Neuronal stem cell (in vitro differentiated cells): ENCODE measurements at regions not wholly inside any gene's neighbourhood (a gene's known extent, or its start where the extent isn't known, plus 50 kb on each side); places are given as distances from the start of the nearest gene placed in this dataset.

Experiments
- DNase-seq: peaks from one replicate; pipeline ENCODE4 v3.0.0-alpha.2; 2013; ENCODE audit warnings: low spot score
- H2AFZ ChIP-seq: one replicate; pipeline ENCODE4 v1.6.1; 2013; ENCODE audit warnings: mild to moderate bottlenecking, low read length, inconsistent platforms
- H2AK5ac ChIP-seq: 2 replicates; pipeline ENCODE4 v1.6.1; 2013; ENCODE audit warnings: low read depth, mild to moderate bottlenecking, inconsistent platforms, low read length, moderate library complexity, mixed read lengths
- H2BK120ac ChIP-seq: 2 replicates; pipeline ENCODE4 v1.6.1; 2013; ENCODE audit warnings: low read depth, mild to moderate bottlenecking, inconsistent platforms, low read length, moderate library complexity, mixed read lengths
- H2BK12ac ChIP-seq: one replicate; pipeline ENCODE4 v1.6.1; 2013; ENCODE audit warnings: low read length, inconsistent platforms
- H2BK15ac ChIP-seq: 2 replicates; pipeline ENCODE4 v1.6.1; 2013; ENCODE audit warnings: mild to moderate bottlenecking, low read length, inconsistent platforms, mixed read lengths
- H2BK5ac ChIP-seq: one replicate; pipeline ENCODE4 v1.6.1; 2013; ENCODE audit warnings: inconsistent platforms, mild to moderate bottlenecking, low read length, moderate library complexity
- H3K14ac ChIP-seq: one replicate; pipeline ENCODE4 v1.6.1; 2013; ENCODE audit warnings: low read length, inconsistent platforms
- H3K18ac ChIP-seq: 2 replicates; pipeline ENCODE4 v1.6.1; 2013; ENCODE audit warnings: low read length, inconsistent platforms
- H3K23ac ChIP-seq: 2 replicates; pipeline ENCODE4 v1.6.1; 2013; ENCODE audit warnings: low read depth, mild to moderate bottlenecking, mixed read lengths, low read length, inconsistent platforms; ENCODE audit not compliant: poor library complexity
- H3K27ac ChIP-seq: replicated peaks from 3 replicates; pipeline ENCODE4 v1.5.1; 2013; ENCODE audit warnings: low read length, inconsistent platforms
- H3K27me3 ChIP-seq, 3 experiments: 2 replicates each; pipeline ENCODE4 v1.6.1; 2013; ENCODE audit warnings: low read length in 3 of 3, mild to moderate bottlenecking in 2 of 3, inconsistent platforms in 1 of 3, low read depth in 1 of 3, mixed read lengths in 1 of 3, moderate library complexity in 1 of 3; ENCODE audit not compliant: control insufficient read depth in 3 of 3, insufficient read depth in 3 of 3
- H3K36me3 ChIP-seq, 2 donors: replicated peaks in 1 of 2; 2 replicates each; pipeline ENCODE4 v1.6.1; 2013; ENCODE audit warnings: low read length in 2 of 2; ENCODE audit not compliant: control insufficient read depth in 2 of 2, insufficient read depth in 2 of 2
- H3K4ac ChIP-seq: 2 replicates; pipeline ENCODE4 v1.6.1; 2013; ENCODE audit warnings: inconsistent platforms, mild to moderate bottlenecking, low read length, moderate library complexity
- H3K4me1 ChIP-seq, 2 donors: 1 replicate in 1 of 2; 2 replicates in 1 of 2; pipeline ENCODE4 v1.6.1; 2013; ENCODE audit warnings: low read length in 2 of 2, low read depth in 1 of 2; ENCODE audit not compliant: control insufficient read depth in 2 of 2, insufficient read depth in 1 of 2
- H3K4me2 ChIP-seq: one replicate; pipeline ENCODE4 v1.6.1; 2013; ENCODE audit warnings: mild to moderate bottlenecking, low read length, inconsistent platforms; ENCODE audit not compliant: insufficient read depth, poor library complexity, severe bottlenecking
- H3K4me3 ChIP-seq, 2 donors: 2 replicates each; pipeline ENCODE4 v1.5.1; 2013; ENCODE audit warnings: low read length in 2 of 2, mild to moderate bottlenecking in 2 of 2, inconsistent platforms in 1 of 2, moderate library complexity in 1 of 2
- H3K79me1 ChIP-seq: one replicate; pipeline ENCODE4 v1.6.1; 2013; ENCODE audit warnings: low read depth, mild to moderate bottlenecking, inconsistent platforms, low read length, moderate library complexity
- H3K9ac ChIP-seq: one replicate; pipeline ENCODE4 v1.6.1; 2013; ENCODE audit warnings: mild to moderate bottlenecking, low read depth, low read length, inconsistent platforms; ENCODE audit not compliant: poor library complexity
- H3K9me3 ChIP-seq, 2 donors: replicated peaks in 1 of 2; 2 replicates each; pipeline versions ENCODE3 to v1.6.1; 2013; ENCODE audit warnings: low read length in 2 of 2, mild to moderate bottlenecking in 2 of 2, inconsistent platforms in 1 of 2, low read depth in 1 of 2, mixed read lengths in 1 of 2, moderate library complexity in 1 of 2; ENCODE audit not compliant: control insufficient read depth in 2 of 2, insufficient read depth in 1 of 2
- H4K8ac ChIP-seq: one replicate; pipeline ENCODE4 v1.6.1; 2013; ENCODE audit warnings: low read depth, mild to moderate bottlenecking, inconsistent platforms, low read length, moderate library complexity
- H4K91ac ChIP-seq: one replicate; pipeline ENCODE4 v1.6.1; 2013; ENCODE audit warnings: low read length, low read depth, mild to moderate bottlenecking, inconsistent platforms; ENCODE audit not compliant: poor library complexity
- WGBS, 2 donors: extraction: QIAGEN DNeasy Blood & Tissue Kit; methylation state at CpG; one replicate each; pipeline ENCODE4 v1.1.7; 2013; ENCODE audit warnings: missing lambda C conversion rate in 2 of 2, mixed read lengths in 1 of 2; ENCODE audit not compliant: insufficient read length in 2 of 2, insufficient replicate concordance in 1 of 2; ENCODE audit errors: extremely low coverage in 2 of 2; 5-methylcytosine and 5-hydroxymethylcytosine counted together

- Histone ChIP-seq H4K8ac (no peak overlapping the region), H3K27ac (no peak overlapping the region), H3K23ac (no peak overlapping the region), H3K14ac (no peak overlapping the region), H3K27me3 (no peaks in the 10 kb centered on the region), H2AK5ac (no peak overlapping the region), H3K9ac (no peak overlapping the region), H3K36me3 (no peaks in the 10 kb centered on the region), H3K4ac (no peak overlapping the region), H3K18ac (no peak overlapping the region), H3K79me1 (no peaks in the 10 kb centered on the region), H3K4me2 (no peak overlapping the region), H3K4me3 (no peak overlapping the region), H4K91ac (no peak overlapping the region), H3K4me1 (no peaks in the 10 kb centered on the region), H2BK5ac (no peak overlapping the region), H2BK12ac (no peak overlapping the region), H2BK15ac (no peak overlapping the region), H2AFZ (no peak overlapping the region), H3K9me3 (peaks cover 0 to 4% of the 10 kb centered on the region in 2 donors), H2BK120ac (no peak overlapping the region)
- DNase-seq: no peak
- no CpG with 5 or more reads among the region's 5 CpGs for WGBS, 2 donors
These were observed 441.5 kb upstream of the PTGER4 start for GRCh38 chr5:40238066-40238745.

- Histone ChIP-seq H2BK15ac (no peak overlapping the region), H3K79me1 (no peaks in the 10 kb centered on the region), H3K14ac (no peak overlapping the region), H2BK5ac (no peak overlapping the region), H2BK12ac (no peak overlapping the region), H4K91ac (no peak overlapping the region), H4K8ac (no peak overlapping the region), H3K4me3 (no peak overlapping the region), H3K27ac (no peak overlapping the region), H2AFZ (no peak overlapping the region), H3K18ac (no peak overlapping the region), H3K9me3 (peaks cover 0 to 4% of the 10 kb centered on the region in 2 donors), H3K4ac (no peak overlapping the region), H3K27me3 (no peaks in the 10 kb centered on the region), H3K4me2 (no peak overlapping the region), H3K9ac (no peak overlapping the region), H3K36me3 (no peaks in the 10 kb centered on the region), H3K23ac (no peak overlapping the region), H2AK5ac (no peak overlapping the region), H2BK120ac (no peak overlapping the region), H3K4me1 (no peaks in the 10 kb centered on the region)
- WGBS, 2 donors: no CpG with 5 or more reads among the region's 6 CpGs
- DNase-seq: no peak
These were observed 444.0 kb upstream of the PTGER4 start for GRCh38 chr5:40235471-40236400.

GRCh38 chr5:40233268-40233667 is 446.4 kb upstream of the PTGER4 start:
- Histone ChIP-seq H2BK12ac (no peak overlapping the region), H3K36me3 (no peaks in the 10 kb centered on the region), H3K9ac (no peak overlapping the region), H3K4ac (no peak overlapping the region), H3K4me1 (no peaks in the 10 kb centered on the region), H3K18ac (no peak overlapping the region), H4K91ac (no peak overlapping the region), H2BK5ac (no peak overlapping the region), H3K14ac (no peak overlapping the region), H3K4me3 (no peak overlapping the region), H2AK5ac (no peak overlapping the region), H3K79me1 (no peaks in the 10 kb centered on the region), H3K27ac (no peak overlapping the region), H3K23ac (no peak overlapping the region), H2BK120ac (no peak overlapping the region), H2BK15ac (no peak overlapping the region), H3K9me3 (no peaks in the 10 kb centered on the region), H4K8ac (no peak overlapping the region), H3K27me3 (no peaks in the 10 kb centered on the region), H3K4me2 (no peak overlapping the region), H2AFZ (no peak overlapping the region)
- DNase-seq: no peak

GRCh38 chr5:40227931-40228330 is 451.8 kb upstream of the PTGER4 start:
- Histone ChIP-seq H4K91ac (no peak overlapping the region), H3K27ac (no peak overlapping the region), H2BK15ac (no peak overlapping the region), H3K4me3 (no peak overlapping the region), H2AFZ (no peak overlapping the region), H4K8ac (no peak overlapping the region), H2AK5ac (no peak overlapping the region), H3K36me3 (no peaks in the 10 kb centered on the region), H2BK120ac (no peak overlapping the region), H3K27me3 (no peaks in the 10 kb centered on the region), H3K79me1 (no peaks in the 10 kb centered on the region), H3K14ac (no peak overlapping the region), H3K4me1 (no peaks in the 10 kb centered on the region), H3K9ac (no peak overlapping the region), H2BK12ac (no peak overlapping the region), H2BK5ac (no peak overlapping the region), H3K9me3 (no peaks in the 10 kb centered on the region), H3K4ac (no peak overlapping the region), H3K23ac (no peak overlapping the region), H3K18ac (no peak overlapping the region), H3K4me2 (no peak overlapping the region)
- WGBS, 2 donors: no CpG with 5 or more reads among the region's 2 CpGs
- DNase-seq: no peak
